PFSK-1 (cell line): ENCODE measurements at regions not wholly inside any gene's neighbourhood (a gene's known extent, or its start where the extent isn't known, plus 50 kb on each side); places are given as distances from the start of the nearest gene placed in this dataset.

Experiments
- FOXP2 ChIP-seq: optimal IDR thresholded peaks from 2 replicates; pipeline ENCODE3; 2011; ENCODE audit warnings: borderline replicate concordance, control low read depth, inconsistent platforms; ENCODE audit not compliant: insufficient read depth; ENCODE audit errors: extremely low read length, extremely low read depth
- POLR2AphosphoS5 ChIP-seq: IDR thresholded peaks from 2 replicates; pipeline ENCODE4 v1.6.1; 2012; ENCODE audit warnings: low read depth, mild to moderate bottlenecking, control low read depth, low read length, moderate library complexity
- REST ChIP-seq, 2 experiments: IDR thresholded peaks; 2 replicates each; pipeline versions ENCODE4 v1.6.1 to v1.8.0; 2011 to 2012; ENCODE audit warnings: low read depth in 2 of 2, low read length in 2 of 2, control low read depth in 1 of 2, inconsistent platforms in 1 of 2, mild to moderate bottlenecking in 1 of 2, moderate library complexity in 1 of 2; ENCODE audit not compliant: insufficient read depth in 1 of 2
- SIN3A ChIP-seq: IDR thresholded peaks from 2 replicates; pipeline ENCODE4 v1.6.1; 2012; ENCODE audit warnings: mild to moderate bottlenecking, low read length, moderate library complexity, borderline replicate concordance; ENCODE audit not compliant: insufficient read depth
- TAF1 ChIP-seq: IDR thresholded peaks from 2 replicates; pipeline ENCODE4 v1.6.1; 2012; ENCODE audit warnings: low read length, control low read depth, borderline replicate concordance; ENCODE audit not compliant: insufficient read depth

GRCh38 chr21:24204641-24205040 is 1402.6 kb downstream of the MRPL39 start:
- TF ChIP-seq POLR2AphosphoS5 (no peak), FOXP2 (no peak), TAF1 (no peak), SIN3A (no peak), REST (IDR thresholded peaks at IDR 0.05; ENCODE audit: insufficient read depth in 1 of 2, low read depth in 2 of 2, low read length in 2 of 2) (no peak)

- TF ChIP-seq POLR2AphosphoS5 (no peak), REST (IDR thresholded peaks at IDR 0.05; ENCODE audit: insufficient read depth in 1 of 2, low read depth in 2 of 2, low read length in 2 of 2) (no peak), SIN3A (no peak), TAF1 (no peak), FOXP2 (no peak)
Measured at GRCh38 chr21:24200052-24200451, 1407.2 kb downstream of the MRPL39 start.

- TF ChIP-seq SIN3A (no peak), TAF1 (no peak), POLR2AphosphoS5 (no peak), REST (IDR thresholded peaks at IDR 0.05; ENCODE audit: insufficient read depth in 1 of 2, low read depth in 2 of 2, low read length in 2 of 2) (no peak), FOXP2 (no peak)
Measured at GRCh38 chr21:24197923-24198322, 1409.4 kb downstream of the MRPL39 start.

GRCh38 chr21:24197132-24197643 is 1410.1 kb downstream of the MRPL39 start:
- no peak for TF ChIP-seq SIN3A
- no peak for TF ChIP-seq FOXP2
- TF ChIP-seq TAF1 = no peak
- TF ChIP-seq POLR2AphosphoS5 = no peak
- no peak for TF ChIP-seq REST (IDR thresholded peaks at IDR 0.05; ENCODE audit: insufficient read depth in 1 of 2, low read depth in 2 of 2, low read length in 2 of 2)

- no peak for TF ChIP-seq FOXP2
- TF ChIP-seq REST (IDR thresholded peaks at IDR 0.05; ENCODE audit: insufficient read depth in 1 of 2, low read depth in 2 of 2, low read length in 2 of 2) = no peak
- TF ChIP-seq SIN3A = no peak
- TF ChIP-seq POLR2AphosphoS5 = no peak
- no peak for TF ChIP-seq TAF1
Measured at GRCh38 chr21:24188506-24188905, 1418.8 kb downstream of the MRPL39 start.
